Transverse colon (tissue), 4 donors: ENCODE measurements at regions not wholly inside any gene's neighbourhood (a gene's known extent, or its start where the extent isn't known, plus 50 kb on each side); places are given as distances from the start of the nearest gene placed in this dataset.

Source experiments
- DNase-seq: peaks from one replicate; pipeline ENCODE4 v3.0.0-alpha.2; 2019
- H3K27ac ChIP-seq, 4 donors: fragments of 200-600 bp; sonication (generic); 2 replicates each; pipeline ENCODE4 v1.5.1; 2016 to 2018; ENCODE audit warnings: inconsistent platforms in 4 of 4
- H3K27me3 ChIP-seq: fragments of 200-600 bp; sonication (generic); 2 replicates; pipeline ENCODE4 v1.5.1; 2017; ENCODE audit warnings: inconsistent platforms
- H3K36me3 ChIP-seq, 4 donors: fragments of 200-600 bp; sonication (generic); 2 replicates each; pipeline ENCODE4 v1.5.1; 2017 to 2019; ENCODE audit warnings: inconsistent platforms in 4 of 4
- H3K4me1 ChIP-seq, 4 donors: fragments of 200-600 bp; sonication (generic); 2 replicates each; pipeline ENCODE4 v1.5.1; 2017 to 2020; ENCODE audit warnings: inconsistent platforms in 4 of 4
- H3K4me3 ChIP-seq, 4 donors: fragments of 200-600 bp; sonication (generic); 1 replicate in 1 of 4; 2 replicates in 3 of 4; pipeline versions ENCODE4 v1.5.1 to v1.6.1; 2017 to 2019; ENCODE audit warnings: inconsistent platforms in 4 of 4
- H3K9me3 ChIP-seq, 2 donors: fragments of 200-600 bp; sonication (generic); 2 replicates each; pipeline ENCODE4 v1.5.1; 2017 to 2019; ENCODE audit warnings: inconsistent platforms in 2 of 2
- CTCF ChIP-seq, 5 experiments: fragments of 200-600 bp in 3 of 5; fragments of 450-650 bp in 2 of 5; sonication (generic) in 3 of 5; IDR thresholded peaks; 1 replicate in 2 of 5; 2 replicates in 3 of 5; pipeline ENCODE4 v1.5.1; 2016 to 2017; ENCODE audit warnings: antibody characterized with exemption in 5 of 5, inconsistent platforms in 3 of 5, mild to moderate bottlenecking in 2 of 5, moderate library complexity in 1 of 5
- EP300 ChIP-seq: sonication (generic); formaldehyde crosslinking; IDR thresholded peaks from one replicate; pipeline ENCODE4 v1.6.1; 2017; ENCODE audit warnings: antibody characterized with exemption, low read depth
- POLR2A ChIP-seq: fragments of 450-650 bp; IDR thresholded peaks from one replicate; pipeline ENCODE4 v1.6.1; 2016; ENCODE audit warnings: antibody characterized with exemption, mild to moderate bottlenecking, moderate library complexity
- POLR2AphosphoS5 ChIP-seq, 3 donors: sonication (generic); formaldehyde crosslinking; IDR thresholded peaks; one replicate each; pipeline ENCODE4 v1.6.1; 2016; ENCODE audit warnings: antibody characterized with exemption in 3 of 3
- WGBS, 2 donors: methylation state at CpG; one replicate each; pipeline ENCODE4 v1.1.5; 2018; ENCODE audit warnings: low coverage in 1 of 2; 5-methylcytosine and 5-hydroxymethylcytosine counted together
- in situ Hi-C, 4 donors: fragments of 200-750 bp; cut with MboI; loops; one replicate each; pipeline versions ENCODE4 v1.15.0 to v1.15.1; 2017; ENCODE audit warnings: low sequenced_read_pairs in 3 of 4, low pct_ligation_motif_present in 1 of 4, low pct_unique_long_range_greater_than_20kb in 1 of 4
- intact Hi-C: fragments of 100-400 bp; cut with DNase I; formaldehyde crosslinking; loops from one replicate; pipeline ENCODE4 v1.15.1; 2023; ENCODE audit warnings: low total_unique reads

GRCh38 chr6:147080225-147080624, 124.0 kb upstream of the STXBP5 start:
- TF ChIP-seq EP300 (no peak), CTCF (IDR thresholded peaks at IDR 0.05) (no peak), POLR2A (no peak), POLR2AphosphoS5 (IDR thresholded peaks at IDR 0.05) (no peak)
- Histone ChIP-seq H3K9me3 (no peaks in the 10 kb centered on the region), H3K4me1 (peaks cover 0 to 23% (median 2%) of the 10 kb centered on the region in 4 donors), H3K4me3 (no peak overlapping the region), H3K27ac (no peak overlapping the region), H3K36me3 (no peaks in the 10 kb centered on the region), H3K27me3 (no peaks in the 10 kb centered on the region)
- no peak for DNase-seq
- in situ Hi-C loops: no loop called here
- intact Hi-C loops: no loop called here
- WGBS, 2 donors: 78 to 90% methylated on average over 4 of the region's 4 CpGs

- peak in 2 of 3 donors; percentile 7 to 42 for TF ChIP-seq POLR2AphosphoS5 (IDR thresholded peaks at IDR 0.05)
- no peak for TF ChIP-seq POLR2A
- TF ChIP-seq CTCF (IDR thresholded peaks at IDR 0.05): no peak
- TF ChIP-seq EP300: no peak
- in situ Hi-C loops (no loop called here), intact Hi-C loops (no loop called here)
- Histone ChIP-seq H3K36me3 (no peaks in the 10 kb centered on the region), H3K27ac (peak overlapping the region in 1 of 4 donors; percentile 21), H3K4me3 (no peak overlapping the region), H3K27me3 (no peaks in the 10 kb centered on the region), H3K4me1 (peaks cover 0 to 23% (median 2%) of the 10 kb centered on the region in 4 donors), H3K9me3 (no peaks in the 10 kb centered on the region)
- no peak for DNase-seq
- 56 to 59% methylated on average over 3 of the region's 3 CpGs for WGBS, 2 donors
These were observed 123.1 kb upstream of the STXBP5 start for GRCh38 chr6:147081076-147081609.

GRCh38 chr6:147087641-147088040, 116.6 kb upstream of the STXBP5 start:
- Histone ChIP-seq H3K9me3 (peaks cover 5 to 8% of the 10 kb centered on the region in 2 donors), H3K27me3 (no peaks in the 10 kb centered on the region), H3K4me1 (no peaks in the 10 kb centered on the region), H3K27ac (no peak overlapping the region), H3K36me3 (no peaks in the 10 kb centered on the region), H3K4me3 (no peak overlapping the region)
- in situ Hi-C loops: no loop called here
- no peak for DNase-seq
- TF ChIP-seq POLR2A (no peak), CTCF (IDR thresholded peaks at IDR 0.05) (no peak), POLR2AphosphoS5 (IDR thresholded peaks at IDR 0.05) (no peak), EP300 (no peak)
- intact Hi-C loops: no loop called here

GRCh38 chr6:147088861-147089260, 115.4 kb upstream of the STXBP5 start:
- Histone ChIP-seq H3K4me3 (no peak overlapping the region), H3K27ac (no peak overlapping the region), H3K27me3 (no peaks in the 10 kb centered on the region), H3K4me1 (no peaks in the 10 kb centered on the region), H3K9me3 (peaks cover 5 to 8% of the 10 kb centered on the region in 2 donors), H3K36me3 (no peaks in the 10 kb centered on the region)
- 89% methylated on average over 1 of the region's 1 CpG; no CpG with 5 or more reads in 1 of the 2 donors for whole genome bisulfite sequencing, 2 donors
- no peak for TF ChIP-seq CTCF (IDR thresholded peaks at IDR 0.05)
- no peak for TF ChIP-seq EP300
- TF ChIP-seq POLR2AphosphoS5 (IDR thresholded peaks at IDR 0.05): no peak
- no peak for TF ChIP-seq POLR2A
- intact Hi-C loops (no loop called here), in situ Hi-C loops (no loop called here)
- DNase-seq: no peak
